Skin of body (tissue), 1 donor: ENCODE measurements at regions not wholly inside any gene's neighbourhood (a gene's known extent, or its start where the extent isn't known, plus 50 kb on each side); places are given as distances from the start of the nearest gene placed in this dataset.
A peak's percentile ranks its signal among the peaks of the same experiment; 100 is the strongest.
"Not testable (repeated sequence)": the region's sequence is repeated elsewhere in the genome, so short reads cannot be mapped to it uniquely, and the experiment has no call there.

Experiments used
- DNase-seq: peaks from one replicate; lab custom pipeline; 2025; lab: John Stamatoyannopoulos, UW

- DNase-seq, result no peak
Observed at GRCh38 chr6:98292810-98293209, 541.6 kb upstream of the POU3F2 start.

DNA sequence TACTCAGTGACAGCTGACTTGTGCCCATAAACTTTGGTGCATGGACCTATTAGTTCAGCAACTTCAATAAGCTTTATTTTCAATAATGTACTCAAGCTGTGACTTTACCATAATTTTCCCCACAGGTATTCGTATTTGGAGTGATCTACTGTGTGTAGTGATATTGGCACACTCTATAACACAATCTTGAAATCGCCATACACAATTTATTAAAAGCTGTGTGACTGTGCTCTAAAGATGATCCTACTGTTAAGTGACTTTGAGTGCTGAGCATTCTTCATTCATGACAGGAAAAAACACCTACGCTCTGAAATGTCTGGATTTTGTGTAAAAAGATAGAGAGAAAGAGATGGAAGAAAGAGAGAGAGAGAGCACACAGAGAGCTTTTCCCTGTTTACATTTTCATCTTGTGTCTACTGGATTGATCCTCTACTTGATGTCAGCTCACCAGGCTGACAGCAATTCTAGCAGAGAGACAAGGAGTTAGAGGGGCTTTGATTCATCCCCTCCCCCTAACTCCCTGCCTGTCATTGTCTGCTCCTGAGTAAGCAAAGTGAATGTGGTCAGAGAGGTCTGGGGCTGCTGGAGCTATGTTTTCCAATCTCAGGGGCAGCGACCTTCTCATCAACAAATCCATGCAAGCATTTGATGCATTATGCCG lies 538.7 kb upstream of the POU3F2 start:
- no peak for DNase-seq

- no peak for DNase-seq
Observed at GRCh38 chr6:98308564-98308963, 525.8 kb upstream of the POU3F2 start.

DNA sequence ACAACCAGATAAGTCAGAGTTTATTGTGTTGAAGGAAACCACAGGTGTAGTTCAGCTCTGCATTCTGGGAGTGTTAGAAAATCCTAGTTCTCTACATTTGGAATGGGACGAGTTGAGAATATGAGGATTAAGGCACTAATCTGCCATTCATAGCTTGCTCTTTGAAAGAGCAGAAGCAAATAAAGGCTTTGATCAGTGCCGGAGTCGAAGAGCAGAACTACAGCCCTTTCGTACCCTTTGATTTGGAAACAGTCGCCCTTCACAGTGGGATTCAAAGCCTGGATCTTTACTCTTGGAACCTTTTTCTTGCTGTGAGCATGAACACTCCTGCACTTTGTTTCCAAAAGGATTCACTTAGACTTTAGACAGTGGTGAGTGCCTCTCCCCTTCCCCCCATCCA lies 523.9 kb upstream of the POU3F2 start:
- no peak for DNase-seq

GRCh38 chr6:98323605-98324004 lies 510.8 kb upstream of the POU3F2 start:
- no peak for DNase-seq

- DNase-seq, result no peak
Observed at GRCh38 chr6:98324446-98324845, 509.9 kb upstream of the POU3F2 start.

- DNase-seq, result no peak
Observed at GRCh38 chr6:98325366-98325765, 509.0 kb upstream of the POU3F2 start.

DNA sequence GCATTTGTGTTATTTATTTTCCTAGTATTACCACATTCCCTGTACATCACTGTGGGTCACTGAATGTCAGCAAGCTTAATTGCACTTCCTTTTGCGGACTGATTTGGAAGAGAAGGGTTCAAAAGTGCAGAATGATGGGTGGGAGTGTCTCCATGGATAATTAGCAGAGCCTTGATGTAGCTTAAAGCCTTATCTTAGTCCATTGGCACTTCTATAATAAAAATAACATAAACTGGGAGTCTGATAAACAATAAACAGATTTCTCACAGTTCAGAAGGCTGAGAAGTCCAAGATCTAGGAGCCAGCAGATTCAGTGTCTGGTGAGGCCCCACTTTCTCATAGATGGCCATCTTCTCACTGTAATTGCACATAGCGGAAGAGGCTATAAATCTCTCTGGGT lies 501.1 kb upstream of the POU3F2 start:
- DNase-seq, result no peak

DNA sequence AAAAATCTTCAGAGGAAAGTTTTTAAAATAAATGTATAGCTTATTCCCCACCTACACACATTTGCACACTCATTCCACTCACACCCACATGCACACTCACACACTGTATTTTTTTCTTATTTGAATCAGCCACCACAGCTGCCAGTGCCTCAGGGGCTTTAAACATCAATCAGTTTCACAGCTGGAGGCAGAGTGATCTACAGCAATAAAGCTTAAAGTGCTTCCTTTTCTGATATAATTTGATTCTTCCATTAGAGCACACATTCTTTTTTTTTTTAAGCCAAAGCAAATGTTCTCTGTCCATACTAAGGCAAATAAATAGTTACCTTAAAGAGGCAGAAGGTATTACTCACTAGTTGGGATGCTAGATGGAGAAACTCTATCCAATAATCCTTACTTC lies 498.8 kb upstream of the POU3F2 start:
- DNase-seq, result no peak

DNA sequence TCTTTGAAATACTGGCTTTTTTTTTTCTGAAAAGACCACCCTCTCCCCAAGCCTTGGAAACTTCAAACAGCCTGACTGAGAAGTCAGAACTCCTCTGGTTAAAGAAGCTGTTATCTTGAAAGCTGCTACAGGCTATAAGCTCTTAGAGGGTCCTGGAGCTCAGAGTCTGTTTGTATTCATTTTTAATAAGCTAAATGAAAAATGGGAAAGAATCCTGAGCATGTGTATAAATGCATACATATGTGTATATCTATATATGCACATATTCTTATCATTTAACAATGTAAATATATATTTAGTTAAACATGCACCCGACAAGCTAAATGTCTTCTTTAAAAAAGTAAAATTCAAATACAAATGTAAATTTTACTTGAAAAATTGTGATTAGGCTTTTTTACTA lies 494.9 kb upstream of the POU3F2 start:
- no peak for DNase-seq

DNA sequence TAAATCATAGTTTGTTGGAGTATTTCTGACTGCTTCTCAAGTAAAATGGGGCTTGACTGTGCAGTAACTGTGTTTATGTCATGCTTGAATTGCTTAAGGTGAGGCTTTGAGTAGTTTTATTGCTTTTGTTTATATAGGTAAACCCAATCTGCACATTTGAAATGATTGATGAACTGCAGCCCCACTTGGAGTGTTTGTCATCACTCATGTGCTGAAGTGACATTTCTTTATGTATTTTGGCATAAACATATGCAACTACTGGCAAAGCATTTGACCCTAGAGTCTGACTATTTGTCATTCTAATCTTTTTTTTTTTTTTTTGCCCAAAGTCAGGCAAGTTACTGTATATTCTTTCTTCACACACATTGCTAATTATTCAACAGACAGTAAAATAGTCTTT lies 491.4 kb upstream of the POU3F2 start:
- no peak for DNase-seq

GRCh38 chr6:98343797-98344196 lies 490.6 kb upstream of the POU3F2 start:
- no peak for DNase-seq

DNA sequence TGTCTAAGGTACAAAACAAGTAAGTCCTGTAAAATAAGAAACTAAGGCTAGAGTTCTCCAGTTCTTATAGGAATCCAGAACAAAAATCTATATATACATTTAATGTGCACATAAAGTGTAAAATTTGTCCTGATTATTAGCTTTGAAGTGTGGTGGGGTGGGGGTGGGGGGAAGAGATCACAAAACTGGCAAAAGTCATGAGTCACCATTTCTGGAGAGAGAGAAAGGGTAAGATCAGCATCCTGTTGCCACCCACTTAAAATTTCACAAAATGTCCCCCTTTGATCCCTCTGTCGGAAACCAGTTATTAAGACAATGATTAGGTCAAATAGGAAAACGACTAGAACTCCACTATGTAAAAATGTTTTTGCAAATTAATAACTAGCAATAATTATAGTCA lies 482.0 kb upstream of the POU3F2 start:
- DNase-seq, result no peak

- DNase-seq, result no peak
Observed at GRCh38 chr6:98358173-98358572, 476.2 kb upstream of the POU3F2 start.

DNA sequence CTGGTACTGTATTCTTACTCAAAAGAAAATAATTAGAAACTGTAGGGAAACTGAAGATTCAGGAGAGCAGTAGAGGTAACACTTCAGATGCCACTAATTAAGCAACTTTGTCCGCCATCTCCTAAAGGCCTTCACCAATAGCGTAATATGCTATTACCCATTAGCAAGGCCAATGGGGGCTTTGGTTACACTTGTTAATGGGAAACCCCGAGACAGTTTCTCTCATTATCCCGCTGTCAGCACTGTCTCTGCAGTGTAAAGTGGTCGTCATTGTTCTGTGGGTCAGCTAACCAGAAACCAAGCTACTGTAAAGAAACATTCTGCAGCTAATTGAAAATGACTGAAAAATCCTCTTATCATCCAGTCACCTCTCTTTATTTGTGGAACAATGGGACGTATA lies 468.0 kb upstream of the POU3F2 start:
- no peak for DNase-seq

DNA sequence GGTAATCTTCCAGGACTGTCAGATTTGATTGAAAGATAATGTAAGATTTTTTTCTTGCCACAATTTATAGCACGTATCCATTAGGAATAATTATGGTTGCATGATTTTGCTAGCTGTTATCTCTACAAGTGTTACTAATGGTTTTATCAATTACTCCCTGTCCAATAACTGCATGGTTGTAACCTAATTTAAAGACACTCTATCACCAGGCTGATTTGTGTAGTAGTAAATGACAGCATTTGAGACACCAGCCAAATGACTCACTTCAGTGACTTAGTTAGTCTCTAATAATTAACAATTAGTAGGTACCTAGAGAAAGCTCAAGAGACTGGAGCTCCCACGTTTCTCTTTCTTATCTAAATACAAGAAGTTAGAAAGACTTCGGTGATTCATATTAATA lies 453.8 kb upstream of the POU3F2 start:
- no peak for DNase-seq

DNA sequence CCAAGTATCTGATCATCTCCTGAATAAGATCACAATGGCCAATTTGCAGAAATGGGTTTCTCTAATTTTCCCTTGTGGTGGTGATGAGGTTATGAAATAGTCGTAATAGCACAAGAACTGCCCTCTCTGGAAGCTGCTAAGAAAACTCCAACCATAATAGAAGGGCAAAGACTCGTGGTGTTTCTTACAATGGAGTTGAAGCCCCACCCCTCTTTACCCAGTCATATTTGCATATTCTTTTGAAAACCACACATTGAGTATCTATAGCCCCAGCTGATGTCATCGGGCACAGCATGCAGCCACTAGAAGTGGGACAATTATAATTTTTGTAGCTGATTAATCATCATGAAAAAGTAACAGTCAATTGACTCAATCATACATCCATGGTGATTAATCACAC lies 452.1 kb upstream of the POU3F2 start:
- no peak for DNase-seq

DNA sequence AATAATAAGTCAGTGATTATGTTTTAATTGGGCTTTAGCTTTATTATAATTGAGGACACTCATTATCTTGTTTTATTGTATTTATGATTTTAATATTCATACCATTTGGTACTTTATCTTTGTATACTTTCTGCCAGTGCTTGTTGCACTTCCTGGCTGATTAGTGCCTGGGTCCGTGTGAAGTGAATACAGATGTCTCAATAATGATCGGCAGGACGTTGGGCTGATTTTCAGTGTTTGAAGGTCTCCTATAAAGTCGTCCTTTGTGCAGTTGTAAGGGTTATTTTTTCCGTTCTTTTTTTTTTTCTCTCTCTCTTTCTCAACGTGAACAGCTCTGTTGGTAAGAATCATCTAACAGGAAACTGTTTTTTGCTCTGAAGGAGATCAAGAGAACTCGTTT lies 450.0 kb upstream of the POU3F2 start:
- DNase-seq, result no peak

- no peak for DNase-seq
Observed at GRCh38 chr6:98384801-98385200, 449.6 kb upstream of the POU3F2 start.

DNA sequence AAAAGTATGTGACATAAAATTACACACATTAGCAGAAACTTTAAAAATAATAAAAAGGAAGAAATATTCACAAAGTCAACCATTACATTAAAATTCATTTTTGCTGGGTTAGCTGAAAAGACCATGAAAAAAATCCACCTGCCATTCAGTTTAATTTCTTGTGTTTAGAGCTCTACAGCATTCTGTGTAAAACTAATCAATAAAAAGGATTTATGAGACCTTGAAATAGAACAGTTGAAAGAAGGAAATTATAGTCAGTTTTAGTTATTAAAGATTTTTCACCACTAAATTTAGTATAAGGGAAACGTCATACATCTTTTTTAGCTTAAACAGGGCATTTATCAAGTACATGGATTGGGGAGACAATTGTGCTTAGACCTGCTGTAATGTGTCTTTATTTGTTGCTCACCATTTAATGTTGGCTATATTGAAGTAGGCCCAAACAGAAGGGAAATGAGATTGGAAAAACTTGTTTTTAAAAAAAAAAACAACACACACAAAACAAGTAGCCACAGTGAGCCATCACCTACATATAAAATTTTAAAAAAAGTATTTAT lies 438.7 kb upstream of the POU3F2 start:
- no peak for DNase-seq

- DNase-seq, result peak; percentile 10
Observed at GRCh38 chr6:98416027-98416426, 418.3 kb upstream of the POU3F2 start.

DNA sequence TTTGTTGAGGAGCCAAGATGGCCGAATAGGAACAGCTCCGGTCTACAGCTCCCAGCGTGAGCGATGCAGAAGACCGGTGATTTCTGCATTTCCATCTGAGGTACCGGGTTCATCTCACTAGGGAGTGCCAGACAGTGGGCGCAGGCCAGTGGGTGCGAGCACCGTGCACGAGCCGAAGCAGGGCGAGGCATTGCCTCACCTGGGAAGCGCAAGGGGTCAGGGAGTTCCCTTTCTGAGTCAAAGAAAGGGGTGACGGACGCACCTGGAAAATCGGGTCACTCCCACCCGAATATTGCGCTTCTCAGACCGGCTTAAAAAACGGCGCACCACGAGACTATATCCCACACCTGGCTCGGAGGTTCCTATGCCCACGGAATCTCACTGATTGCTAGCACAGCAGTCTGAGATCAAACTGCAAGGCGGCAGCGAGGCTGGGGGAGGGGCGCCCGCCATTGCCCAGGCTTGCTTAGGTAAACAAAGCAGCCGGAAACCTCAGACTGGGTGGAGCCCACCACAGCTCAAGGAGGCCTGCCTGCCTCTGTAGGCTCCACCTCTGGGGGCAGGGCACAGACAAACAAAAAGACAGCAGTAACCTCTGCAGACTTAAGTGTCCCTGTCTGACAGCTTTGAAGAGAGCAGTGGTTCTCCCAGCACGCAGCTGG lies 417.7 kb upstream of the POU3F2 start:
- DNase-seq, result not testable (repeated sequence)

DNA sequence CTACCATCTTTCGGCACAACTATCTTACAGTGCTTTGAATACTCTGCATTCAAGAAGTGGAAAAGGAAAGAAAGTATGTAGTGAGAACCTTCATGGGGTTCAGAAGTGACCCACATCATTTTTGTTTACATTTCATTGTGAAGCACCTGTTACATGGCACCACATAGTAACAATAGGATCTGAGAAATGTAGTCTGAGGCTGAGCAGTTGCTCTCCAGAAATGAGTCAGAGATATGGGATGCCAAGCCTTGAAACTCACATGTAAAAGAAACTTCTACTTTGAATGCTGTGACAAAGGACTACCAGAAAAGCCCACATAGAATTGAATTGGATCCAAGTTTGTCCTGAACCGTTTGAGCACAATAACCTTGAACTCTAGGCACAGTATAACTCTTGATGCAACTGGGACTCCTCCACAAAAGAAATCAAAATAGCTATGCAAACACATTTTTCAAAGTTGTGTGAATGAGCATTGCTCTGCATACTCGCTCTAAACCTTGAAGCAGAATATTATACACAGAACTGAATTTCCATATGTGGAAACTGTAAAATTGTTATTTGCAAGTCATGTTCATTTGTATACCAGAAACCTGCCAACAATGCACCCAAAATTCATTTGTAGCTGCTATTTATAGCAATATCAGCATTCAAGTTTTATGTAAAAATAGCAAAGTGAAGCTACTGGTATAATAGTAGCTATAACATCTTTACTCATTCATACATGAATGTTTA lies 400.9 kb upstream of the POU3F2 start:
- DNase-seq, result no peak
